Astrocyte (in vitro differentiated cells and primary cell): ENCODE measurements at regions not wholly inside any gene's neighbourhood (a gene's known extent, or its start where the extent isn't known, plus 50 kb on each side); places are given as distances from the start of the nearest gene placed in this dataset.
A peak's percentile ranks its signal among the peaks of the same experiment; 100 is the strongest.

Experiments
- DNase-seq: peaks from one replicate; pipeline ENCODE4 v3.0.0-alpha.2; 2010; ENCODE audit warnings: low read depth
- FAIRE-seq: peaks from 2 replicates; lab custom pipeline; 2011; peaks lifted over from hg19 to GRCh38; lab: Jason Lieb, UNC
- H2AFZ ChIP-seq: 2 replicates; pipeline ENCODE4 v1.6.0; 2012; ENCODE audit warnings: low read depth, low read length, inconsistent platforms
- H3K27ac ChIP-seq: 2 replicates; pipeline ENCODE4 v1.5.1; 2011; ENCODE audit warnings: low read depth, low read length, inconsistent platforms
- H3K27me3 ChIP-seq: 2 replicates; pipeline ENCODE4 v1.6.0; 2011; ENCODE audit warnings: low read length, inconsistent platforms; ENCODE audit not compliant: insufficient read depth
- H3K36me3 ChIP-seq: 2 replicates; pipeline ENCODE4 v1.5.1; 2011; ENCODE audit warnings: low read length, inconsistent platforms; ENCODE audit not compliant: insufficient read depth
- H3K4me1 ChIP-seq: 2 replicates; pipeline ENCODE4 v1.5.1; 2011; ENCODE audit warnings: low read length, inconsistent platforms; ENCODE audit not compliant: insufficient read depth
- H3K4me2 ChIP-seq: 2 replicates; pipeline ENCODE4 v1.6.0; 2012; ENCODE audit warnings: low read length, inconsistent platforms
- H3K4me3 ChIP-seq: 2 replicates; pipeline ENCODE4 v1.5.1; 2011; ENCODE audit warnings: low read depth, mild to moderate bottlenecking, low read length, inconsistent platforms; ENCODE audit not compliant: insufficient read depth
- H3K79me2 ChIP-seq: 2 replicates; pipeline ENCODE4 v1.6.0; 2012; ENCODE audit warnings: mild to moderate bottlenecking, low read length, inconsistent platforms; ENCODE audit not compliant: insufficient read depth
- H3K9ac ChIP-seq: 2 replicates; pipeline ENCODE4 v1.6.0; 2012; ENCODE audit warnings: mild to moderate bottlenecking, low read length, inconsistent platforms
- H3K9me3 ChIP-seq: 2 replicates; pipeline ENCODE4 v1.5.1; 2012; ENCODE audit warnings: low read depth, mild to moderate bottlenecking, low read length, inconsistent platforms; ENCODE audit not compliant: insufficient read depth
- H4K20me1 ChIP-seq: 2 replicates; pipeline ENCODE4 v1.6.0; 2012; ENCODE audit warnings: low read length, inconsistent platforms; ENCODE audit not compliant: insufficient read depth
- H3K27ac Mint-ChIP-seq: one replicate; pipeline ENCODE4 v1.8.0; 2021; ENCODE audit warnings: mild to moderate bottlenecking, mixed read lengths; ENCODE audit not compliant: unreplicated experiment
- H3K27me3 Mint-ChIP-seq: one replicate; pipeline ENCODE4 v1.8.0; 2021; ENCODE audit warnings: low read depth, mixed read lengths; ENCODE audit not compliant: unreplicated experiment
- H3K36me3 Mint-ChIP-seq: one replicate; pipeline ENCODE4 v1.8.0; 2021; ENCODE audit warnings: low read depth, mixed read lengths; ENCODE audit not compliant: unreplicated experiment
- H3K4me1 Mint-ChIP-seq: one replicate; pipeline ENCODE4 v1.8.0; 2021; ENCODE audit warnings: low read depth, mixed read lengths; ENCODE audit not compliant: unreplicated experiment
- H3K4me3 Mint-ChIP-seq: one replicate; pipeline ENCODE4 v1.8.0; 2021; ENCODE audit warnings: mild to moderate bottlenecking, moderate library complexity, mixed read lengths; ENCODE audit not compliant: unreplicated experiment
- H3K9me3 Mint-ChIP-seq: one replicate; pipeline ENCODE4 v1.8.0; 2021; ENCODE audit warnings: mild to moderate bottlenecking, mixed read lengths; ENCODE audit not compliant: unreplicated experiment
- CTCF ChIP-seq: IDR thresholded peaks from 2 replicates; pipeline ENCODE4 v1.5.1; 2011; ENCODE audit warnings: low read depth, mild to moderate bottlenecking, inconsistent platforms, low read length, moderate library complexity; ENCODE audit not compliant: insufficient read depth
- EZH2 ChIP-seq: IDR thresholded peaks from 2 replicates; pipeline ENCODE4 v1.6.1; 2012; ENCODE audit warnings: mild to moderate bottlenecking, low read length, inconsistent platforms; ENCODE audit not compliant: insufficient read depth

GRCh38 chr12:127675936-127676335, 591.0 kb upstream of the TMEM132C start:
- Mint-ChIP-seq H3K36me3 (no peaks in the 10 kb centered on the region), H3K27me3 (no peaks in the 10 kb centered on the region), H3K4me1 (no peaks in the 10 kb centered on the region), H3K9me3 (peaks cover 20% of the 10 kb centered on the region), H3K4me3 (no peak overlapping the region), H3K27ac (no peak overlapping the region)
- FAIRE-seq (no peak), DNase-seq (peak; percentile 29)
- Histone ChIP-seq H3K9me3 (no peaks in the 10 kb centered on the region), H3K4me3 (no peak overlapping the region), H3K27ac (no peak overlapping the region), H3K79me2 (no peaks in the 10 kb centered on the region), H3K27me3 (no peaks in the 10 kb centered on the region), H2AFZ (no peak overlapping the region), H3K36me3 (no peaks in the 10 kb centered on the region), H3K4me1 (peaks cover 4% of the 10 kb centered on the region), H4K20me1 (no peaks in the 10 kb centered on the region), H3K4me2 (no peak overlapping the region), H3K9ac (no peak overlapping the region)
- no peak for TF ChIP-seq CTCF
- TF ChIP-seq EZH2, result no peak

GRCh38 chr12:127677537-127678131, 589.3 kb upstream of the TMEM132C start:
- Histone ChIP-seq H3K4me2 (peak overlapping the region; percentile 22), H2AFZ (peak overlapping the region; percentile 15), H3K9ac (peak overlapping the region; percentile 43), H3K27me3 (no peaks in the 10 kb centered on the region), H3K4me3 (no peak overlapping the region), H3K36me3 (no peaks in the 10 kb centered on the region), H3K4me1 (peaks cover 4% of the 10 kb centered on the region), H4K20me1 (no peaks in the 10 kb centered on the region), H3K79me2 (no peaks in the 10 kb centered on the region), H3K27ac (peak overlapping the region; percentile 6), H3K9me3 (no peaks in the 10 kb centered on the region)
- Mint-ChIP-seq H3K4me1 (no peaks in the 10 kb centered on the region), H3K4me3 (no peak overlapping the region), H3K36me3 (no peaks in the 10 kb centered on the region), H3K27ac (no peak overlapping the region), H3K9me3 (peaks cover 26% of the 10 kb centered on the region), H3K27me3 (no peaks in the 10 kb centered on the region)
- TF ChIP-seq CTCF (peak; percentile 95), EZH2 (no peak)
- FAIRE-seq (peak; percentile 97), DNase-seq (peak; percentile 70)

GRCh38 chr12:127678945-127679344, 588.0 kb upstream of the TMEM132C start:
- Mint-ChIP-seq H3K4me3 (no peak overlapping the region), H3K27ac (no peak overlapping the region)
- TF ChIP-seq CTCF (no peak), EZH2 (no peak)

More at GRCh38 chr12:127678945-127679344, 588.0 kb upstream of the TMEM132C start:
- no peaks in the 10 kb centered on the region for H3K79me2 ChIP-seq
- no peak overlapping the region for H3K27ac ChIP-seq
- DNase-seq, result no peak
- no peak overlapping the region for H3K9ac ChIP-seq
- no peaks in the 10 kb centered on the region for H3K9me3 ChIP-seq
- Mint-ChIP-seq H3K27me3 (no peaks in the 10 kb centered on the region), H3K9me3 (peaks cover 26% of the 10 kb centered on the region), H3K36me3 (no peaks in the 10 kb centered on the region), H3K4me1 (no peaks in the 10 kb centered on the region)
- peaks cover 4% of the 10 kb centered on the region for H3K4me1 ChIP-seq
- no peak overlapping the region for H3K4me2 ChIP-seq
- FAIRE-seq, result no peak
- H2AFZ ChIP-seq, result no peak overlapping the region
- H3K4me3 ChIP-seq, result no peak overlapping the region
- H3K27me3 ChIP-seq, result no peaks in the 10 kb centered on the region
- H4K20me1 ChIP-seq, result no peaks in the 10 kb centered on the region
- H3K36me3 ChIP-seq, result no peaks in the 10 kb centered on the region
